ENCODE measurements at regions not wholly inside any gene's neighbourhood (a gene's known extent, or its start where the extent isn't known, plus 50 kb on each side); places are given as distances from the start of the nearest gene placed in this dataset.
"Not testable (repeated sequence)": the region's sequence is repeated elsewhere in the genome, so short reads cannot be mapped to it uniquely, and the experiment has no call there.

- DNase-seq = no peak
Observed at GRCh38 chr10:60508037-60508436, 118.4 kb upstream of the ANK3 start.

GRCh38 chr10:60502621-60503020, 112.9 kb upstream of the ANK3 start:
- no peak for DNase-seq

DNA sequence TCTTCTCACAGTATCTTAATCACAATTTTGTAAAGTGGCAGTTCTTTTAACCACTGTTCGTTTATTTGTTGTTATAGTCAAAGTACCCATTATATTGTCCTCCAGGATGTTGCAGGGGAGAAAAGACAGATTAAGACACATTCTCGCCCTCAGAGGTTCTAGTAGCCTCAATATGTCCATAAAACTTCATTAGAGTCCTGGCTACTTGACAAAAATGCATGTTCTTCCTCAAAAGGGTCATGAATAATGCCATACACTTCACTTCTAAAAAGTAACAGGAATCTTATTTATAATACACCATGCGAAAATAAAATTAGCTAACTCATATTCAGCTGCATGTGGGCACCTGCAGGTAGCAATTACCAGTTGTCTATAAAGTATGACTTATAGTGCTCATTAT, 109.3 kb upstream of the ANK3 start:
- DNase-seq = no peak

DNA sequence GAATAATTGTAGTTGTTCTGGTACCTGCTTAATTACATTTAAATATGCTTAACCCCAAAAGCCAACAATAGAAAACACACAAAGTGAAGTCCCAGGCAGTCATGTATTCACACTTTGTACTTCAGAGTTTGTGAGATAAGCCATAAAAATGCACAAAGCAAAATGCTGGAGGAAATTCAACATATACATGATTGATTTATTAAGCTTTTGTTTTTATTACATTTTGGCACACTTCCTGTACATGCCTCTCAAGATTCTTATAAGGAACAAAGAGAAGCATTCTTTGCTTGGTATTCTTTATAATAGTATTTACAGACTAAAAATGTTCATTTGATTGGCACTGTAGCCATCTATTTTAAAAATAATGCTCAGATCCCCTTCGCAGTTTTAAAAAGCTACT, 107.7 kb upstream of the ANK3 start:
- DNase-seq = no peak

- DNase-seq = no peak
Observed at GRCh38 chr10:60496181-60496580, 106.5 kb upstream of the ANK3 start.

DNA sequence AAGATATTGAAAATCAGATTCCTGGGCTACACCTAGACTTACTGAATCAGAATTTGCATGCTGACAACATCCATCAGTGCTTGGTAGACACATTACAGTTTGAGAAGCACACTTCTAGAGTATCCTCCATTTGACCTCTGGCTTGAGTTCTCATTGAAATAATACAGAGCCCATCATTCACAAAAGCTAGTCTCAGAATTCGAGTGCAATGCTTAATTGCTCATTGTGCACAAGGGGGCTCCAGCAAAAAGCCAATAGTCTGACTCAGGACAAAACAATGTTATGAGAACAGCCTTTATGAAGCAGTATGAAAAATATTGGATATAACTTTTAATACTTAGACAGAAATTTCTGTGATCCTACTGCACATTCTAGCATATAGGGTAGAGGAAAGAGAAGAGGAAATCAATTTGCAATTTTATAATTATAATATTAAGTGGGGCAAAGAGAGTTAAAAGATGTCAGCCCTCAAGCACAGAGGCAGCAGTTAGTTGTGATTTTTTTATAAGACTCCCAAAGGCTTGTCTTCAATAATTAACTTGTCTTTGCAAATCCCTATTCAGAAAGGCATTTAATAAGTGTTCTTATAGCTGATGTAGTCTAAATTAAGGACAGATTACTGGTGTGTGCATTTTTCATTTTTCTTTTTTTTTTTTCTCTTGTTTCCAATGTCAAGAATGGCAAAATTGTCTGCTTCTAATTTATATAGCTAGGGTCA, 105.8 kb upstream of the ANK3 start:
- no peak for DNase-seq

GRCh38 chr10:60494774-60495173, 105.1 kb upstream of the ANK3 start:
- DNase-seq = no peak

GRCh38 chr10:60491162-60491561, 101.5 kb upstream of the ANK3 start:
- DNase-seq = no peak

GRCh38 chr10:60490013-60490412, 100.3 kb upstream of the ANK3 start:
- DNase-seq = no peak

DNA sequence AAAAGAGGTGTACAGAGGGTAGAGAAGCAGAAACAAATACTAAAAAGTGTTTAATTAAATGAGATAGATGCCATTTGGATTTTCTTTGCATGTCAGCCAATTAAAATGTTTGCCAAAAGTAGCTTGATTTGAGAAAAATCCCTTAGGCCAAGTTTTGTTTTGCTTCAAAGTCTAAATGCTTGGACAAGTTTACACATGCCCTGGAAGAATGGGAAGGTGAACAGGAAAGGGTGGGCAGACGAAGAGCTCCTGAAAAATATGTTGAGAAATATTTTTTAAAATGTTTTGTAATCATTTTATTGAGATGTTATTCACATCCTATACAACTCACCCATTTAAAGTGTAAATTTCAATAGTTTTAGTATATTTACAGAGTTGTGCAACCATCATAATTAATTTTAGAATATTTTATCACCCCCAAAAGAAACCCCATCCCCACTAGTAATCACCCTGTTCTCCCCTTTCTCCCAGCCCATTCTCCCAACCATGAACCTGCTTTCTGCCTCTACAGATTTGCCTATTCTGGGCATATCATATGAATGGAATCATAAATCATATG, 98.5 kb upstream of the ANK3 start:
- DNase-seq = no peak

- DNase-seq = no peak
Observed at GRCh38 chr10:60487543-60487942, 97.9 kb upstream of the ANK3 start.

- DNase-seq = no peak
Observed at GRCh38 chr10:60485025-60485424, 95.3 kb upstream of the ANK3 start.

DNA sequence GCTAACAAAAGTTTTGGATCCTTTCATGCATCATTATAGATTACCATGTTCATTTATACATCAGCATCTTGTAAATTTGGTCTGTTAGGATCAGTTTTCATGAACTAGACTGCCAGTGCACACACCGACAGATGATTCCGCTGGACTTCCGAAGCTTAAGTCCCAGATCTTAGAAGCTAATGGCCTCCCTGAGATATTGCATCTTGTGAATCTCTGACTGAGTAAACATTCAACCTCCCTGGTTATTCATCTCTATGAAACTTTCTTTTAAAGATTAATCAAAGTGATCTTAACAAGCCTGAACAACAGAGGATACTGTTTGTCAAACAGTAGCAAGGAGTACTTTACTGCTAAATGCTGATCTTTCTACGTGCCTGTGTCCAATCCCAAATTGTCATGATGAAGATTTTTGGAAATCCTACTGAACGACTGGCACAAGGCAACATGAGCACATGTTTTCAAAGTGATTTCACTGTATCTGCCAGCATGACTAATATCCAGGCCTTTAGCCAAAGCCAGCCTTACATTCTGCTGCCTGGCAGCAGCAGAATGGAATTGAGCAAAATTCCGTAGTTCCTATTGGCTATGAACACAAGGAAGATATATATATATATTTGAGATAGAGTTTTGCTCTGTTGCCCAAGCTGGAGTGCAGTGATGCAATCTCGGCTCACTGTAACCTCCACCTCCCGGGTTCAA, 91.3 kb upstream of the ANK3 start:
- DNase-seq = no peak

DNA sequence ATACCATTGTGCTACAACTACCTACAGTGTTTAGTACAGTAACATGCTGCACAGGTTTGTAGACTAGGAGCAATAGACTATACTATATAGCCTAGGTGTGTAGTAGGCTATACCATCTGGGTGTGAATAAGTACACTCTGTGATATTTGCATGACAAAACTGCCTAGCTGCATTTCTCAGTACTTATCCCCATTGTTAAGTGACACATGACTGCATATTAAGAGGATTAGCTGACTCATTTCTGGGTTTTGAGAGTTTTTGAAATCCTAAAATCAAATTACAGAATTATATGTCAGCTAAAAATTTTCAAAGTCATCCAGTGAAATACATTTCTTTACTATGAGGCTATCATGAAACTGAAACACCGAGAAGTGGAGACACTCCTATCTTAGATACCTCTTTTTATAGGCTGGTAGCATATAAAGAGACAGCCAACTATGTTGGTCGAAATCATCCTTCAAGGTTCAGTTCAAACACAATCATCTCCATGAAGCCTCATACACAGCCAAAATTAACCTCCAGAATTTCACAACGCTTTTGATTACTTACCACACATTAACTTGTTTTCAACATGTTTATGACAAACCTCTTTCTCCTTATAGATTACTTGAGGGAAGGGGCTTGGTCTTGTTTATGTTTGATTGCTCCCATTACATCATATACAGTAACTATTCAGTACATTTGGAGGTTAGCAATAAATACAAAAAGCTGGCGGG, 89.8 kb upstream of the ANK3 start:
- no peak for DNase-seq

DNA sequence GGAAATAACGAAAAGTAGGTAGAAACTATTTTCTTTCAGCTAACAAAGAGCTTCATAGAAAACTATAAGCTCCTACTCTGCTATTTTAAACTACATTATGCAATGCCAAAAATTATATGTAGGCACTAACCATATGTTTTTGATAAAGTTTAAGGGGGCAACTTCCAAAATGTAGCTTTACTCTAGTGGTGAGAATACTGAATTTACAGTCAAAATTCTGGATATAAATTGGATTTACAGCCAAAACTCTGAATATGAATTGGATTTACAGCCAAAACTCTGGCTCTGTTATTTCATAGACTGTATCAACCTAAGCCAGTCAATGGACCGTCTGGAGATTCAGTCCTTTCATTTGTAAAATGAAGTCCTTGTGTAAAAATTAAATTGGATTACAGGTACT, 86.8 kb upstream of the ANK3 start:
- no peak for DNase-seq

DNA sequence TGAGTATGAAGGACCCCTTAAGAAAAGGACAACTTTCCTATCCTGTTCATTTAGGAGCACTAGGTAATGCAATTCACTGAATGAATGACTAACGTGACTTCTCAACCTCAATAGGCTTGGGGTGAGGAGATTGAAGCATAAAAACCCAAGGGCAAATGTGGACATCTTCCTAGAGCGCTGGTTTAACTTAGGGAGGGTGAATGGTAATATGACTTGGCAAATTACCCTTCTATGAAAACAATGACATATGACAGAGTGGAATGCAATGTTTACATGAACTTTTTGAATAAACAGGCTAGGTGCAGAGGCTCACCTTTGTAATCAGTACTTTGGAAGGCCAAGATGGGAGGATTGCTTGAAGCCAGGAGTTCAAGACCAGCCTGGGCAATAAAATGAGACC, 83.9 kb upstream of the ANK3 start:
- DNase-seq = no peak

- no peak for DNase-seq
Observed at GRCh38 chr10:60470091-60470490, 80.4 kb upstream of the ANK3 start.

GRCh38 chr10:60469147-60469546, 79.5 kb upstream of the ANK3 start:
- DNase-seq = not testable (repeated sequence)

DNA sequence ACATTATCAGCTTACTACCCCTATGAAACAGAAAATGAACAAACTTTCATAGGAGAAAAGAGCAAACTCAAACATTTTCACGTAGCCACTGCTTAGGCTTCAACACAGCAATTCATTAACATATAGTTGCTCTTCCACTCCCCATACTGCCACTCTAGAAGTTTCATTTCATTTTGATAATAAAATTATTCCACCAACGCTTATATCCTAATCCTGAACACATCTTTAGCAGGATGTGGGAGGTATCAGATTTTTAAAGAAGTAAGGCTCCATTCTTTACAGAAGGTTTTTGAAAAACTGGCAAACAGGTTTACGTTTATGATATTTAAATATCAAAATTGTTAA, 77.5 kb upstream of the ANK3 start:
- DNase-seq = no peak

- no peak for DNase-seq
Observed at GRCh38 chr10:60466267-60467201, 76.9 kb upstream of the ANK3 start.

DNA sequence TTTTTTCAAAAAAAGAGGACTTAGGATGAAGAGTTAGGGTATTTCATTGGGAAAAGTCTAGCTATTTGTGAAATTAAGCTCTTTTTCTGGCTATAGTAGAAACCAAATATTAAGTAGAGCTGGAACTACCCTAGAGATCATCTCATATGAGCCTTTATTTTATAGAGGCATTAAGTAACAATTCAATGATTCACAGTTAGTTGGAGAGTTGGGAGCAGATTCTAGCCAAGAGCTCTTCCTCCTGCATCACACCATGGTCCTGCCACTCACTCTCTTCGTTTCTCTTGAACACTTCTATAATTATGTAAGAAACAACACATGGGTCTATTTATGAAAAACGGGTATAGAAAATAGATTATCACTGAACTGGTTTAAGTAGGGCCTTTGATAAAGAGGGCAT, 76.1 kb upstream of the ANK3 start:
- no peak for DNase-seq

DNA sequence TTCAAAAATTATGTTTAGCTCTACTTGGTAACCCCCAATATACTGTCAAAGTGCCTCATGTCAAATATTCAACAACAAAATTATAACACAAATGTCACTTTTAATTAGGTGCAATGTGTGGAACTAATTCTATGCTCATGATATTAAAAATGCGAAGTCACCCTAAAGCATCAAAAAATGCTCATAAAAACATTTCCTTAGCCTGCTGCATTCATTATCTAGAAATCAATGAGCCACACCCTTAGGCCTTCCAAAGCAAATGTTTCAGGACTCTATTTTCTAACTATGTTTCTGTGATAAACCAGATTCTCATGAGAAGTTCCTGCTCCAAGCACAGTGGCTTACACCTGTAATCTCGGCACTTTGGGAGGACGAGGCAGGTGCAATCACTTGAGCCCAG, 75.0 kb upstream of the ANK3 start:
- DNase-seq = no peak

DNA sequence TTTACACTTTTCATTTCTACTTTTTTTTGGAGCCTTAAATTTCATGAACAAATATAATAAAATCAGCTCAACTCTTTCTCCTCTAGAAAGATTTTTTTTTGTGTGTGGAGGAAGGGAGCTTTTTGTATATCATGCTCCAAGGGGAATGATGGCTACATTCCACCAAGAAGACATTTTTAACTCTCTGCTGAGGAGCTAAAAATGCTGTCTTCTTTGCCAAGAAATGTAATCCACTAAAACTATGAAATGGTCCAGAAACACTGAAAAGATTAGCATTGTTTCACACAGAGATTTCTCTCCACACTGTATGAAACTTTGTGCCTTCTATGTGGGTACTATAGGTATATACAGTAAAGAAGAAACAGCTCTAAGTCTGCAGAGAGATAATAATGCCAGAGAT, 74.1 kb upstream of the ANK3 start:
- no peak for DNase-seq
